Activated CD8-positive, alpha-beta memory T cell treated with anti-CD3 and anti-CD28 coated beads, Interleukin-2, amount 10 ng/mL, durations not matched to agents 7 days and 5 days (primary cell): ENCODE measurements at regions not wholly inside any gene's neighbourhood (a gene's known extent, or its start where the extent isn't known, plus 50 kb on each side); places are given as distances from the start of the nearest gene placed in this dataset.

Source experiments
- ATAC-seq: fragments of 150-1000 bp; cut with Tn5 transposase; one replicate; pipeline ENCODE4 v1.10.0; 2021; ENCODE audit warnings: moderate library complexity
- CTCF ChIA-PET: fragments of 350-600 bp; sonication (Branson Sonifier 250); formaldehyde crosslinking; loops from one replicate; lab custom pipeline; 2021; ENCODE audit warnings: antibody characterized with exemption; lab: Charles Lee
- DNase-seq: peaks from one replicate; pipeline ENCODE4 v3.0.0-alpha.2; 2020
- H3K27ac Mint-ChIP-seq: one replicate; pipeline ENCODE4 v1.8.0; 2021; ENCODE audit warnings: mild to moderate bottlenecking, mixed read lengths
- H3K27me3 Mint-ChIP-seq: one replicate; pipeline ENCODE4 v1.8.0; 2021; ENCODE audit warnings: mixed read lengths
- H3K36me3 Mint-ChIP-seq: one replicate; pipeline ENCODE4 v1.8.0; 2021; ENCODE audit warnings: mild to moderate bottlenecking, mixed read lengths
- H3K4me1 Mint-ChIP-seq: one replicate; pipeline ENCODE4 v1.8.0; 2021; ENCODE audit warnings: mixed read lengths
- H3K4me3 Mint-ChIP-seq: one replicate; pipeline ENCODE4 v1.8.0; 2021; ENCODE audit warnings: mild to moderate bottlenecking, moderate library complexity, mixed read lengths
- H3K9me3 Mint-ChIP-seq: one replicate; pipeline ENCODE4 v1.8.0; 2022; ENCODE audit warnings: low read depth, mixed read lengths

DNA sequence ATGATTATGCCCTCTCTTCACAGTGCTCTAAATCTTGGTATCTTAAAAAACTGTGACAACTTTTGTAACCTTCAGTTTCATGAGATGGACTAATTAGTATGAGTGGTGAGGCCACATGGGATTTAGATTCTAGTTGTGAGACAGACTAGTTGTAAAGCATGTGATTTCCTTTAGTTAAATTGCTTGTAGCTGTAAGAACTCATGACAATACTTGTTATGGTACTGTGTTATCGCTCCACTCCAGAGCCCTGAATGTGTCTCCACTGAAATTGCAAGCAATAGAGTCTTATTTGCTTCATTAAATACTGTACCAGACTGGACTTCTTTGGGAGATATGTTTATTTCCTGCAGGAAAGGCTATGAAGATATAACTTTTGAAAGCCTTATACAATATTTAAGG, 1198.3 kb upstream of the CDH6 start:
- Mint-ChIP-seq H3K36me3 (no peaks in the 10 kb centered on the region), H3K27ac (no peak overlapping the region), H3K9me3 (peaks cover 16% of the 10 kb centered on the region), H3K4me3 (no peak overlapping the region), H3K4me1 (no peaks in the 10 kb centered on the region), H3K27me3 (no peaks in the 10 kb centered on the region)
- no peak for DNase-seq
- no peak for ATAC-seq
- CTCF ChIA-PET: no interaction called here

DNA sequence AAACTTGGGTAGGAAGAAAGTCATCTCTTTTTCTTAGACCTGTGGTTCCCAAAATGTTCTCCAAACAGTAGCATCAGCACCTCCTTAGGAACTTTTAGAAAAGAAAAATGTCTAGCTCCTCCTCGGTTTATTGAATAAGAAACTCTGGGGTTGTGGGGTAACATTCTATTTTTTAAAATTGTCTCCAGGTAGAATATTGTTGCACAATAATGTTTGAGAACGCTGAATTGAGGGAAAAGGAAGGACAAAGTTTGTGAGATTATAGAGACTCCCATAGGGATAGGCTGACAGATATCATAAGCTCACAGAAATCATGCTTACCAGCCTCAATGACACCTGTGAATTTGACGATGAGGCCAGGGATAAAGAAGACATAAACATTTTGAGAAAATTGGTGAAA, 1199.0 kb upstream of the CDH6 start:
- no peak overlapping the region for H3K27ac Mint-ChIP-seq
- H3K4me3 Mint-ChIP-seq: no peak overlapping the region
- no peaks in the 10 kb centered on the region for H3K27me3 Mint-ChIP-seq
- DNase-seq (no peak), ATAC-seq (no peak)
- H3K36me3 Mint-ChIP-seq: no peaks in the 10 kb centered on the region
- peaks cover 16% of the 10 kb centered on the region for H3K9me3 Mint-ChIP-seq
- no peaks in the 10 kb centered on the region for H3K4me1 Mint-ChIP-seq
- CTCF ChIA-PET: no interaction called here

GRCh38 chr5:29993286-29993685, 1200.2 kb upstream of the CDH6 start:
- Mint-ChIP-seq H3K4me3 (no peak overlapping the region), H3K9me3 (peaks cover 13% of the 10 kb centered on the region), H3K27me3 (no peaks in the 10 kb centered on the region), H3K36me3 (no peaks in the 10 kb centered on the region), H3K4me1 (no peaks in the 10 kb centered on the region), H3K27ac (no peak overlapping the region)
- CTCF ChIA-PET: no interaction called here
- no peak for ATAC-seq
- no peak for DNase-seq

DNA sequence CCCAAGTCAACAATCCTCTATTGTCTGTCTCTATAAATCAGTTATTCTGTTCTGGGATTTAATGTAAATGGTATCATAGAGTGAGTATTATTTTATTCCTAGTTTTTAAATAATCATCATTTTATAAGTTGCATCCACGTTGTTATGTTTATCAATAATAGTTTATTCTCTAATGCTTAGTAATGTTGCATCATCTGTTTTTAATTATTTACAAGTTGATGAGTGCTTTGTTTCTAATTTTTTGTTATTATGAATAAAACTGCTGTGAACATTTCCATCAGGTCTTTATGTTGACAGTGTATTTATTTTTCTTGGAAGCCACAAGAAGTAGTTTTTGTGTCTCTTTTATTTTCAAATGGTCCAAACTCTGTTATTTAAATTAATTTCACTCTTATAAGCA, 1201.2 kb upstream of the CDH6 start:
- no peak for DNase-seq
- peaks cover 10% of the 10 kb centered on the region for H3K9me3 Mint-ChIP-seq
- H3K4me3 Mint-ChIP-seq: no peak overlapping the region
- CTCF ChIA-PET: no interaction called here
- H3K27me3 Mint-ChIP-seq: no peaks in the 10 kb centered on the region
- H3K27ac Mint-ChIP-seq: no peak overlapping the region
- no peaks in the 10 kb centered on the region for H3K4me1 Mint-ChIP-seq
- no peaks in the 10 kb centered on the region for H3K36me3 Mint-ChIP-seq
- ATAC-seq: no peak

- Mint-ChIP-seq H3K27me3 (no peaks in the 10 kb centered on the region), H3K27ac (no peak overlapping the region), H3K4me1 (no peaks in the 10 kb centered on the region), H3K36me3 (no peaks in the 10 kb centered on the region), H3K4me3 (no peak overlapping the region), H3K9me3 (peaks cover 10% of the 10 kb centered on the region)
- ATAC-seq (no peak), DNase-seq (no peak)
- CTCF ChIA-PET: no interaction called here
Measured at GRCh38 chr5:29990681-29991080, 1202.8 kb upstream of the CDH6 start.

GRCh38 chr5:29984156-29984540, 1209.3 kb upstream of the CDH6 start:
- DNase-seq (no peak), ATAC-seq (no peak)
- no peaks in the 10 kb centered on the region for H3K27me3 Mint-ChIP-seq
- H3K27ac Mint-ChIP-seq: no peak overlapping the region
- H3K9me3 Mint-ChIP-seq: peaks cover 7% of the 10 kb centered on the region
- H3K4me3 Mint-ChIP-seq: no peak overlapping the region
- H3K36me3 Mint-ChIP-seq: no peaks in the 10 kb centered on the region
- CTCF ChIA-PET: no interaction called here
- no peaks in the 10 kb centered on the region for H3K4me1 Mint-ChIP-seq

DNA sequence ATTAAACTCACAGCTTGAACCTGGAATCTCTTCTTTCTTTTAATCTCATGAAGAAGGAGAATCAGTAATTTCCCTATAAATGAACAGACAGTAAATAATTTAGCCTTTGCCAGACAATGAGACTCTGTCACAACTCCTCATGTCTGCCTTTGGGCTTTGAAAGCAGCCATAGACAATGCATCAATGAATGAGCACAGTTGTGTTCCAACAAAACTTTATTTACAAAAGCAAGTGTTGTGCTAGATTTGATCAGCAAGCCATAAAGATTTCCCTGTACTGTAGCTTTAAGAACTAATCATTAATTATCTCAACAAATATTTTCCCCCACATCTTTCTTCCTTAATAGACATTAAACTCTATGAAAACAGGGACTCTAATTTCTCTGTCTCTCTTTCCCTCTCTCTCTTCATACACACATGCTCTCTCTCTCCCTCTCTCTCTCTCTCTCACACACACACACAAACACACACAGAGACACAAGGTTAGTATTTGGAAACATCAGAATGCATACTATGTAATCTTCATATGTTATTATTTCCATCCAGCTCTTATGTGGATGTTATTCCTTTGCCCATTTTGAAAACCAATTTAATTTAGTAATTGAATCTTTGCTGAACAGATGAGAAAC, 1209.8 kb upstream of the CDH6 start:
- Mint-ChIP-seq H3K4me1 (no peaks in the 10 kb centered on the region), H3K9me3 (peaks cover 7% of the 10 kb centered on the region), H3K36me3 (no peaks in the 10 kb centered on the region), H3K4me3 (no peak overlapping the region), H3K27ac (no peak overlapping the region), H3K27me3 (no peaks in the 10 kb centered on the region)
- CTCF ChIA-PET: no interaction called here
- DNase-seq (no peak), ATAC-seq (no peak)

DNA sequence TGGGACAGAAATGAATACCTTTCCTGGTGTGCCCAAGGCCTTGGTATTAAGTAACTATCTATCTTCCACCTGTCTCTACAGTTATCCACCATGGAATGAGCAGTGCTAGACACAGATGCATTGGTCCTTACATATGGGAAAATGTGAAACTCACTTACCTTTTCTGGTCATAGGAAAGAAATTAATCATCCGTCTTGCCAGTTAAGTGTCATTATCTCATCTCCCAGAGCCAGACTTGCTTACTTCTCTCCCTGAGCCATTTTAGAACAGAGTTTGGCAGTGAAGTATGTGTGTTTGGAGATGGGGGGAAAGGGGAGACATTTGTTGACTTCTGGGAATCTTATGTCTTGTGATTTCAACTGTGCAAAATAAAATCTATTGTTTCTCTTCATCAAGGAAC, 1211.0 kb upstream of the CDH6 start:
- Mint-ChIP-seq H3K9me3 (peaks cover 7% of the 10 kb centered on the region), H3K4me1 (no peaks in the 10 kb centered on the region), H3K27ac (no peak overlapping the region), H3K4me3 (no peak overlapping the region), H3K27me3 (no peaks in the 10 kb centered on the region), H3K36me3 (no peaks in the 10 kb centered on the region)
- DNase-seq (no peak), ATAC-seq (no peak)
- CTCF ChIA-PET: no interaction called here

DNA sequence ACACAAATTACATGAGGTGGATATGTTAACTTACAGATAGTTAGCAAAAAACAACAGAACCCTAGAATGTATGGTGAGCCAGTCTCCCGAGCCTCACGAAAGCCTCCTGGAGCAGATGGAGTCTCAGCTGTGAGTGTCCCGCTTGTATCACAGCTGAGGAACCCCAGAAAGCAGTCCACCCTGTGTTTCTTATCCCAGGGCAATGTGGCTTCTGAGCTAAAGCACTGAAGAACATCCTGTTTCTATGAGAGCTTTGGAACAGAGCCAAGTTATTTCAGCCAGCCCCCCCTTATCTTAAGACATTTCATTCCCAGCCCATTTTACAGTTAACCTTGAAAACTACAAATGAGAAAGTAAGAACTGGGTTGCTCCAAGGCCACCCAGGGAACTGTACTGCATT, 1220.9 kb upstream of the CDH6 start:
- H3K36me3 Mint-ChIP-seq: no peaks in the 10 kb centered on the region

DNA sequence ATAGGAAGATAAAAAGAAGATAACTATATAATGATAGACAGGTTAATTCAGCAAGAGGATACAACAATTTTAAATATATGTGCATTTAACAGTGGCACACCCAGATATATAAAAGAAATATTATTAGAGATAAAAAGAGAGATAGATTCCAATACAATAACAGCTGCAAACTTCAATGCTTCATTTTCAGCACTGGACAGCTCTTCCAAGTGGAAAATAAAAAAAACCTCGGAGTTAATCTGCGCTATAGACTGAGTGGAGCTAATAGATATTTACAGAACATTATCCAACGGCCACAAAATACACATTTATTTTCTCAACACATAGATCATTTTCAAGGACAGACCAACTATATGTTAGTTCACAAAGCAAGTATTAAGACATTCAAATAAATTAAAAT, 1229.5 kb upstream of the CDH6 start:
- H3K27ac Mint-ChIP-seq: no peak overlapping the region
- no peak for ATAC-seq
- no peaks in the 10 kb centered on the region for H3K27me3 Mint-ChIP-seq
- CTCF ChIA-PET: no interaction called here
- no peak overlapping the region for H3K4me3 Mint-ChIP-seq
- H3K4me1 Mint-ChIP-seq: no peaks in the 10 kb centered on the region
- H3K36me3 Mint-ChIP-seq: no peaks in the 10 kb centered on the region
- H3K9me3 Mint-ChIP-seq: peaks cover 22% of the 10 kb centered on the region
- DNase-seq: no peak

More for the DNA sequence above, 1220.9 kb upstream of the CDH6 start:
- Mint-ChIP-seq H3K9me3 (no peaks in the 10 kb centered on the region), H3K4me1 (no peaks in the 10 kb centered on the region), H3K4me3 (no peak overlapping the region), H3K27ac (no peak overlapping the region), H3K27me3 (no peaks in the 10 kb centered on the region)
- CTCF ChIA-PET: no interaction called here
- ATAC-seq (no peak), DNase-seq (no peak)

GRCh38 chr5:29960323-29960722, 1233.2 kb upstream of the CDH6 start:
- no peak for ATAC-seq
- H3K4me3 Mint-ChIP-seq: no peak overlapping the region
- no peaks in the 10 kb centered on the region for H3K27me3 Mint-ChIP-seq
- H3K9me3 Mint-ChIP-seq: peaks cover 22% of the 10 kb centered on the region
- no peaks in the 10 kb centered on the region for H3K4me1 Mint-ChIP-seq
- H3K27ac Mint-ChIP-seq: no peak overlapping the region
- CTCF ChIA-PET: no interaction called here
- no peak for DNase-seq
- no peaks in the 10 kb centered on the region for H3K36me3 Mint-ChIP-seq

- no peaks in the 10 kb centered on the region for H3K27me3 Mint-ChIP-seq
- CTCF ChIA-PET: no interaction called here
- no peak for ATAC-seq
- H3K36me3 Mint-ChIP-seq: no peaks in the 10 kb centered on the region
- no peak overlapping the region for H3K27ac Mint-ChIP-seq
- no peak for DNase-seq
- no peak overlapping the region for H3K4me3 Mint-ChIP-seq
- H3K4me1 Mint-ChIP-seq: no peaks in the 10 kb centered on the region
- H3K9me3 Mint-ChIP-seq: peaks cover 3% of the 10 kb centered on the region
Measured at GRCh38 chr5:29950416-29951145, 1242.9 kb upstream of the CDH6 start.

- Mint-ChIP-seq H3K4me1 (no peaks in the 10 kb centered on the region), H3K27me3 (no peaks in the 10 kb centered on the region), H3K9me3 (peaks cover 3% of the 10 kb centered on the region), H3K36me3 (no peaks in the 10 kb centered on the region), H3K27ac (no peak overlapping the region), H3K4me3 (no peak overlapping the region)
- CTCF ChIA-PET: no interaction called here
- no peak for ATAC-seq
- DNase-seq: no peak
Measured at GRCh38 chr5:29949301-29949872, 1244.1 kb upstream of the CDH6 start.

GRCh38 chr5:29944327-29944726, 1249.2 kb upstream of the CDH6 start:
- H3K27ac Mint-ChIP-seq: no peak overlapping the region
- CTCF ChIA-PET: no interaction called here
- H3K4me1 Mint-ChIP-seq: no peaks in the 10 kb centered on the region
- no peaks in the 10 kb centered on the region for H3K36me3 Mint-ChIP-seq
- H3K4me3 Mint-ChIP-seq: no peak overlapping the region
- no peak for ATAC-seq
- DNase-seq: no peak
- H3K27me3 Mint-ChIP-seq: no peaks in the 10 kb centered on the region
- peaks cover 2% of the 10 kb centered on the region for H3K9me3 Mint-ChIP-seq
